BJ (cell line): ENCODE measurements at regions not wholly inside any gene's neighbourhood (a gene's known extent, or its start where the extent isn't known, plus 50 kb on each side); places are given as distances from the start of the nearest gene placed in this dataset.

Source experiments
- CTCF ChIA-PET: fragments of 350-600 bp; formaldehyde crosslinking; extraction: SDS; loops from one replicate; lab custom pipeline; 2021; ENCODE audit warnings: antibody characterized with exemption, inconsistent platforms; lab: Yijun Ruan, JAX
- POLR2A ChIA-PET: fragments of 300-600 bp; sonication (Branson Sonifier 250); formaldehyde crosslinking; extraction: SDS; loops from one replicate; lab custom pipeline; 2021; ENCODE audit warnings: antibody characterized with exemption; lab: Charles Lee
- DNase-seq: peaks from one replicate; pipeline ENCODE4 v3.0.0-alpha.2; 2011; ENCODE audit warnings: low read depth
- H3K27me3 ChIP-seq: 2 replicates; pipeline ENCODE4 v1.6.0; 2011; ENCODE audit warnings: low read length; ENCODE audit not compliant: control insufficient read depth, insufficient read depth
- H3K36me3 ChIP-seq: 2 replicates; pipeline ENCODE4 v1.5.1; 2011; ENCODE audit warnings: low read length; ENCODE audit not compliant: control insufficient read depth, insufficient read depth
- H3K4me3 ChIP-seq: 2 replicates; pipeline ENCODE4 v1.5.1; 2011; ENCODE audit warnings: low read depth, mild to moderate bottlenecking, control low read depth, low read length
- CTCF ChIP-seq: IDR thresholded peaks from 2 replicates; pipeline ENCODE4 v1.5.1; 2011; ENCODE audit warnings: low read depth, mild to moderate bottlenecking, control low read depth, inconsistent platforms, low read length, moderate library complexity; ENCODE audit not compliant: insufficient read depth

- no peak overlapping the region for H3K4me3 ChIP-seq
- POLR2A ChIA-PET = no interaction called here
- DNase-seq = no peak
- no peaks in the 10 kb centered on the region for H3K36me3 ChIP-seq
- H3K27me3 ChIP-seq = no peaks in the 10 kb centered on the region
- CTCF ChIA-PET = interaction anchor here (0.6 kb wide), 1 partner anchor 1593 kb away, joined by 3 read pairs; no protein-coding TSS in a partner anchor
- no peak for TF ChIP-seq CTCF
These were observed 686.0 kb downstream of the PDHA2 start for GRCh38 chr4:96525898-96526297.

GRCh38 chr4:96526625-96527024 lies 686.7 kb downstream of the PDHA2 start:
- no peak for DNase-seq
- Histone ChIP-seq H3K27me3 (no peaks in the 10 kb centered on the region), H3K4me3 (no peak overlapping the region), H3K36me3 (no peaks in the 10 kb centered on the region)
- CTCF ChIA-PET = no interaction called here
- no peak for TF ChIP-seq CTCF
- POLR2A ChIA-PET = no interaction called here

GRCh38 chr4:96531836-96532235 lies 691.9 kb downstream of the PDHA2 start:
- H3K36me3 ChIP-seq = no peaks in the 10 kb centered on the region
- no peaks in the 10 kb centered on the region for H3K27me3 ChIP-seq
- POLR2A ChIA-PET = no interaction called here
- DNase-seq = no peak
- no peak overlapping the region for H3K4me3 ChIP-seq
- no peak for TF ChIP-seq CTCF
- CTCF ChIA-PET = no interaction called here

GRCh38 chr4:96543346-96543745 lies 703.5 kb downstream of the PDHA2 start:
- no peaks in the 10 kb centered on the region for H3K27me3 ChIP-seq
- ChIA-PET CTCF (no interaction called here), POLR2A (no interaction called here)
- no peak overlapping the region for H3K4me3 ChIP-seq
- no peak for DNase-seq
- H3K36me3 ChIP-seq = no peaks in the 10 kb centered on the region
- no peak for TF ChIP-seq CTCF

GRCh38 chr4:96558466-96558865 lies 718.6 kb downstream of the PDHA2 start:
- no peak for TF ChIP-seq CTCF
- ChIA-PET CTCF (no interaction called here), POLR2A (no interaction called here)
- no peaks in the 10 kb centered on the region for H3K36me3 ChIP-seq
- no peaks in the 10 kb centered on the region for H3K27me3 ChIP-seq
- no peak overlapping the region for H3K4me3 ChIP-seq
- DNase-seq = no peak
